GM10266 (cell line): ENCODE measurements at regions not wholly inside any gene's neighbourhood (a gene's known extent, or its start where the extent isn't known, plus 50 kb on each side); places are given as distances from the start of the nearest gene placed in this dataset.

Experiments used
- DNase-seq: peaks from one replicate; pipeline ENCODE4 v3.0.0; 2012; ENCODE audit errors: extremely low spot score
- TF ChIP-seq, protein P1 (sequence below): IDR thresholded peaks from 2 replicates; pipeline ENCODE4 v1.5.1; 2012; ENCODE audit warnings: mild to moderate bottlenecking, low read depth; ENCODE audit not compliant: control insufficient read depth, insufficient read depth; ENCODE audit errors: missing control alignments

DNA sequence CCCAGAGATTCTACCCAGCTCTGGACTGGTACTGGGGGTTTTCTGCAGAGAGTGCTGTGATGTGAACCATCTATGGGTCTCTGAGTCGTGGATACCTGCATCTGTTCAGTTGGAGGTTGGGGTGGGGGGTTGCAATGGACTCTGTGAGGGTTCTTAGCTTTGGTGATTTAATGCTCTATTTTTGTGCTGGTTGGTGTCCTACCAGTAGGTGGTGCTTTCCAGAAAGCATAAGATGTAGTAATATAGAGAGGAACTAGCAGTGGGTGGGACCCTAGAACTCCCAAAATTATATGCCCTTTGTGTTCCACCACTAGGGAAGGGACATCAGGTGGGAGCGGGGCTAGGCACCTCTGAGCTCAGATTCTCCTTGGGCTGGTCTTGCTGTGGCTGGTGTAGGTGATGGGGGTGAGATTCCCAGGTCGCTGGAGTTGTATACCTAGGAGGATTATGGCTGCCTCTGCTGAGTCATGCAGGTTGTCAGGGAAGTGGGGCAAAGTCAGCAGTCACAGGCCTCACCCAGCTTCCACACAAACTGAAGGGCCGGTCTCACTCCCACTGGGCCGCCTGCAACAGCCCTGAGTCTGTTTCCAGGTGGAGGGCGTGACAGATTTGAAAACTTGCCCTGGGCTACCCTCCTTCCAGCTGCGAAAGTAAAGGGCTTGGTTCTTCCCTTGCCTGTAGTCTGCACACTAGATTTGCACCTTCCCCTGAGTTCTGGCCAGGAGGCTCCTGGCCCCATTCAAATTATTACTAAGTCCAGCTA, 573.0 kb upstream of the SLITRK1 start:
- no peak for DNase-seq
- TF ChIP-seq, protein P1, sequence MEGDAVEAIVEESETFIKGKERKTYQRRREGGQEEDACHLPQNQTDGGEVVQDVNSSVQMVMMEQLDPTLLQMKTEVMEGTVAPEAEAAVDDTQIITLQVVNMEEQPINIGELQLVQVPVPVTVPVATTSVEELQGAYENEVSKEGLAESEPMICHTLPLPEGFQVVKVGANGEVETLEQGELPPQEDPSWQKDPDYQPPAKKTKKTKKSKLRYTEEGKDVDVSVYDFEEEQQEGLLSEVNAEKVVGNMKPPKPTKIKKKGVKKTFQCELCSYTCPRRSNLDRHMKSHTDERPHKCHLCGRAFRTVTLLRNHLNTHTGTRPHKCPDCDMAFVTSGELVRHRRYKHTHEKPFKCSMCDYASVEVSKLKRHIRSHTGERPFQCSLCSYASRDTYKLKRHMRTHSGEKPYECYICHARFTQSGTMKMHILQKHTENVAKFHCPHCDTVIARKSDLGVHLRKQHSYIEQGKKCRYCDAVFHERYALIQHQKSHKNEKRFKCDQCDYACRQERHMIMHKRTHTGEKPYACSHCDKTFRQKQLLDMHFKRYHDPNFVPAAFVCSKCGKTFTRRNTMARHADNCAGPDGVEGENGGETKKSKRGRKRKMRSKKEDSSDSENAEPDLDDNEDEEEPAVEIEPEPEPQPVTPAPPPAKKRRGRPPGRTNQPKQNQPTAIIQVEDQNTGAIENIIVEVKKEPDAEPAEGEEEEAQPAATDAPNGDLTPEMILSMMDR, result no peak

DNA sequence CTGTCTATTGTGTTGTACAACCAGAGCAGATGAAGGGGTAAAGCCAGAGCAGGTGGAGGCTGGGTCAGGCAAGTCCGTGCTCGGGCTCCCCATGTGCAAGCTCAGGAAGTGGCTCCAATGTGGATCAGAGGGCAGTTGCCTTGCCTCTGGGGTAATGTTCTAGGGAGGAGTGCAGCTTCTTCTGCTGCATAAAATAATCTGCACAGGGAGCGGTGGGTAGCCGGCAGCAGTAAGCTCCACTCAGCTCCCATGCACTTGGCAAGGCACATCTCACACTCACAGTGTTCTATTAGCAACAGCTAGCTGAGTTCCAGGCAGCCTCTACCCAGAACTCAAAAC, 565.3 kb upstream of the SLITRK1 start:
- TF ChIP-seq, protein P1, result no peak
- DNase-seq, result no peak

DNA sequence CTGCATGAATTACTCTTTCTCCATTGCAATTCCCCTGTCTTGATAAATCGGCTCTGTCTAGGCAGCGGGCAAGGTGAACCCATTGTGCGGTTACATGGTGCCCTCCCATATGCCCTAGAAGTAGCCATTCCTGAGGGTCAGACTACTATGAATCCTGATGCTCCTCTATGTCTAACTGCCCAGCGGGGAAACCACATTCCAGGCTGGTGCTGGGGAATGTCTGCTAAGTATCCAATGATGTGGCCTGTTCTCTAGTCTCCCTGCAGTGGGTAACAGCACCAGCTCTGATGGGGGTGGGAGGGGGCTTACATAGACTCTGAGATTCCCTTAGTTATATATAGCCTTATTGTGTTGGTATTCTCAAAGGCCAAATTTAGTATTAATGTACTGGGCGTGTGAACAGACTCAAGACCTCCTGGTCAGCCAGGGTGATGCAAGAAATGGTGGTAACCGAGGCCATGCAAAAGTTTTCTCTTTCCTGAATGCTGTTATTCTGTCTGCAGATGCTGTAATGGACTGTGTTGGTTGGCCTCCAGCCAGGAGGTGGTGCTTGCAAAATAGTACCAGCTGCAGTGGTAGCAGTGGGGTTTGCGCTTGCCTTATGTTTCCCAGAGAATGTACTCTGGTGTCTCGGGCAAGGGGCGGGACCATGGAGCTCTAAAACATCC, 564.8 kb upstream of the SLITRK1 start:
- DNase-seq, result no peak
- TF ChIP-seq, protein P1, result no peak

DNA sequence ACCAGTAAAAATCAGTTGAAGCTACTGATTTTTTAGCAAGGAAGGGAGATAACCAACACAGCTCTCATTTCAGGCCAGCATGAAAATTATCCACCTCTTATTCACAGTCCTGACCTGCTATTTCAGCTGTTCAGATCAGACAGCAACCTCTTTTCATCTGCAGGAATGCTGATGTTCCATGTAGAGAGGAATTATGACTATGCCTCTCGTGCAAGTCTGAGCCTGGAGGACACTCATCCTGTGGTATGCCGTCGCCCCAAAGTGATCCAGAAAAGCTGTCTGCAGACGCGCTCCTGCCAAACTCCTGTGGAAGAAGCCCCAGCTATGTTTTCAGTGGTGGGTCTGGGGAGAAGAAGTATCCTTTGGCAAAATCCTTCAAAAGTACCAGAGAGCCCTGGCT, 563.5 kb upstream of the SLITRK1 start:
- DNase-seq, result no peak
- TF ChIP-seq, protein P1, result no peak

DNA sequence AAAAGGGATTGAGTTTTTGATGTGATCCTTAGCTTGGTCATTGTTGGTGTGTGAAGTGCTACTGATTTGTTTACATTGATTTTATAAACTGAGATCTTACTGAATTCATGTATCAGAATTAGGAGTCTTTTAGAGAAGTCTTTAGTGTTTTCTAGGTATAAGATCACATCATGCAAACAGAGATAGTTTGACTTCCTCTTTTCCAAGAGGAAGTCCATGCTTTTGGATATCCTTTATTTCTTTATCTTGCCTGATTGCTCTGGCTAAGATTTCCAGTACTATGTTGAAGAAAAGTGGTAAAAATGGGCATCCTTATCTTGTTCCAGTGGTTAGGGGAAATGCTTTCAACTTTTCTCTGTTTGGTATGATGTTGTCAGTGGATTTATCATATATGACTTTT, 561.2 kb upstream of the SLITRK1 start:
- TF ChIP-seq, protein P1, result no peak
- no peak for DNase-seq

DNA sequence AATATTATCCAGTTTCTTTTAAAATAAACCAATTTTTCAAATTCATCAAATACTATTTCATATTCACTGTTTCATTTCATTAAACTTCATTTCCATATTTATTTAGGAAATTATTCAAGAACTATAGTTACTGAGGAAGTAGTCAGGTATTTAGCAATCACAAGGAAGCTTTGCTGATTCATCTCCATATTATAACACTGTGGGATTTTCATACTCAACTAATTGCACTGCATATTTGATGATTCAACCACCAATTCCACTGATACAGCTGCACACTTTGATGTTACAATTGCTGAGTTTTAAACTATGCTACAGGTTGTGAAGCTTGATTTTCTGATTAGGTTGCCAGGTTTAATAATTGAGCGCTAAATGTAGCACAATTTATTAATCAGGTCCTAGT, 556.8 kb upstream of the SLITRK1 start:
- TF ChIP-seq, protein P1, result no peak

DNA sequence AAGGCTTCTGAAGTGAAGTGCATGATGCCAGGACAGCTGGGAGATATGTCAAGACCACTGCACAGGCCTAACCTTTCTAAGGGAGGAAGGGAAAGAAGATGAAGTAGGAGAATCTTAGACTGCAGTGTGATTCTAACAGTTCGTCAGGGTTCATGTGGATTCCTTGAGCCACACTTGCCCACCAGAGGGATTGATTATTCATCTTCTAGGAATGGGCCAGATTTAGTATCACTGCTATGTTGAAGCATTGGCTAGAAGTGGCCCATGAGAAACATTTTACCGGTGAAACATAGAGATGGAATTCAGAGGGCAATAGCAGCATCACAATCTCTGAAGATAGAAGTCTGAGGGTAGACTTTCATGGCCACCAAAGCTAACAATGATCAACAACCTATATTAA, 550.8 kb upstream of the SLITRK1 start:
- no peak for DNase-seq
- TF ChIP-seq, protein P1, result no peak

More for the DNA sequence above, 556.8 kb upstream of the SLITRK1 start:
- no peak for DNase-seq
